CD4-positive, alpha-beta T cell (primary cell): ENCODE measurements at regions not wholly inside any gene's neighbourhood (a gene's known extent, or its start where the extent isn't known, plus 50 kb on each side); places are given as distances from the start of the nearest gene placed in this dataset.

Experiments used
- ATAC-seq: fragments of 200-7000 bp; cut with Tn5 transposase; one replicate; pipeline ENCODE4 v1.10.0; 2022; ENCODE audit warnings: mild to moderate bottlenecking; ENCODE audit not compliant: poor library complexity
- CTCF ChIA-PET: fragments of 350-600 bp; sonication (Branson Sonifier 250); formaldehyde crosslinking; loops from one replicate; lab custom pipeline; 2021; ENCODE audit warnings: antibody characterized with exemption, inconsistent platforms; lab: Charles Lee
- POLR2A ChIA-PET: fragments of 350-600 bp; sonication (Branson Sonifier 250); formaldehyde crosslinking; loops from one replicate; lab custom pipeline; 2021; ENCODE audit warnings: antibody characterized with exemption, inconsistent platforms; lab: Charles Lee
- DNase-seq, 14 experiments: peaks; one replicate each; pipeline ENCODE4 v3.0.0-alpha.2; 2013 to 2020; ENCODE audit warnings: mixed read lengths in 2 of 14
- H3K27ac ChIP-seq, 2 donors: one replicate each; pipeline versions ENCODE4 v1.5.1 to v1.7.0; 2013; ENCODE audit warnings: low read length in 2 of 2, low read depth in 1 of 2, mild to moderate bottlenecking in 1 of 2
- H3K27me3 ChIP-seq, 2 experiments: 1 replicate in 1 of 2; 2 replicates in 1 of 2; pipeline versions ENCODE4 v1.6.1 to v1.7.0; 2013; ENCODE audit warnings: low read length in 2 of 2, control low read depth in 1 of 2, mild to moderate bottlenecking in 1 of 2, moderate library complexity in 1 of 2; ENCODE audit not compliant: insufficient read depth in 2 of 2, control insufficient read depth in 1 of 2
- H3K36me3 ChIP-seq: one replicate; pipeline ENCODE4 v1.6.1; 2013; ENCODE audit warnings: low read length, control low read depth; ENCODE audit not compliant: insufficient read depth
- H3K4me1 ChIP-seq: one replicate; pipeline ENCODE4 v1.6.1; 2013; ENCODE audit warnings: low read length, control low read depth; ENCODE audit not compliant: insufficient read depth
- H3K4me3 ChIP-seq: one replicate; pipeline ENCODE4 v1.5.1; 2013; ENCODE audit warnings: mild to moderate bottlenecking, low read length, moderate library complexity
- H3K9me3 ChIP-seq, 2 experiments: 1 replicate in 1 of 2; 2 replicates in 1 of 2; pipeline versions ENCODE4 v1.6.1 to v1.7.0; 2013; ENCODE audit warnings: low read length in 2 of 2, mild to moderate bottlenecking in 2 of 2, control low read depth in 1 of 2, moderate library complexity in 1 of 2; ENCODE audit not compliant: control insufficient read depth in 1 of 2, insufficient read depth in 1 of 2
- H3K27ac Mint-ChIP-seq: one replicate; pipeline ENCODE4 v1.8.0; 2020; ENCODE audit warnings: mixed read lengths
- H3K27me3 Mint-ChIP-seq: one replicate; pipeline ENCODE4 v1.8.0; 2021; ENCODE audit warnings: mixed read lengths
- H3K36me3 Mint-ChIP-seq: one replicate; pipeline ENCODE4 v1.8.0; 2021; ENCODE audit warnings: low read depth, mixed read lengths
- H3K4me1 Mint-ChIP-seq: one replicate; pipeline ENCODE4 v1.8.0; 2021; ENCODE audit warnings: low read depth, mixed read lengths
- H3K4me3 Mint-ChIP-seq: one replicate; pipeline ENCODE4 v1.8.0; 2020; ENCODE audit warnings: mild to moderate bottlenecking, mixed read lengths
- H3K9me3 Mint-ChIP-seq: one replicate; pipeline ENCODE4 v1.8.0; 2020; ENCODE audit warnings: mixed read lengths
- CTCF ChIP-seq: fragments of 200-600 bp; IDR thresholded peaks from one replicate; pipeline ENCODE4 v1.8.0; 2022; ENCODE audit warnings: antibody characterized with exemption, mild to moderate bottlenecking
- intact Hi-C, 2 experiments: fragments of 100-400 bp; cut with DNase I in 1 of 2; cut with micrococcal nuclease in 1 of 2; formaldehyde crosslinking; loops; one replicate each; pipeline versions ENCODE4 v1.15.1 to v1.9.0; 2023 to 2025; cut with DNase I, micrococcal nuclease

DNA sequence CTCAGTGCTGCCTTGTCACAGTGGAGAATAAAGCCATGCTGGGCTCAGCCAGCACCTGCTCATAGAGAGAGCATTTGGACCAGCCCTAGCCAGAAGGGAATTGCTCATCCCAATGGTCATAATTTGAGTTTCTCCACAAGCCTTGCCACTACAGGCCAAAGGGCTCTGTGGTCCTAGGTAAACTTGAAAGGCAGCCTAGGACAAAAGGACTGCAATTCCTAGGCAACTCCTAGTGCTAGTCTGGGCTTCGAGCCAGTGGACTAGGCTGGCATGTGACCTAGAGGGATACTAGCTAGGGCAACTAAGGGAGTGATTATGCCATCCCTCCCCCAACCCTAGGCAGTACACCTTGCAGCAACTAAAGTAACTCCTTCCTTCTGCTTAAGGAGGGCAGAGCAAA, 516.2 kb downstream of the BCKDHB start:
- intact Hi-C loops = no loop called here
- H3K4me3 Mint-ChIP-seq = no peak overlapping the region

DNA sequence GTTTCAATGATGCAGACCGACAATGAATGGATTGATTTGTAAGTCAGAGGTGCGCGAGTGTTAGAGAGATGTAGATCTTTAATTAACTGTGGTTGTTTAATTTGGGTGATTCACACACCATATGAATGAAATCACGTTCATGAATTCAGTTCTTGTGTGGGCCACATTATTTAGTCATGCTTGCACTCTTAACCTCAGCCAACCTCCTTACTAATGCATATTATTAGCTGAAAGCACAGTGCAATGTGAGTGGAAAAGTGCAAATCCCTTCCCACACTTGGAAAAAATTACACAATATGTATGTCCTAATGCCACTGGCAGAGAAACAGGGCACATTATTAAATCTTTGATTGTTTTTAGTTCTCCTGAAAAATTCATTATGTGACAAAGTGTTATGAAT, 512.5 kb downstream of the BCKDHB start:
- Mint-ChIP-seq H3K4me3 (no peak overlapping the region), H3K4me1 (no peaks in the 10 kb centered on the region), H3K36me3 (no peaks in the 10 kb centered on the region), H3K27ac (no peak overlapping the region), H3K27me3 (no peaks in the 10 kb centered on the region), H3K9me3 (peaks cover 6% of the 10 kb centered on the region)
- DNase-seq (no peak), ATAC-seq (no peak)
- TF ChIP-seq CTCF = no peak
- intact Hi-C loops = no loop called here
- Histone ChIP-seq H3K4me1 (no peaks in the 10 kb centered on the region), H3K4me3 (no peak overlapping the region), H3K36me3 (no peaks in the 10 kb centered on the region), H3K9me3 (peaks cover 3% of the 10 kb centered on the region in 2 experiments), H3K27ac (no peak overlapping the region), H3K27me3 (no peaks in the 10 kb centered on the region)
- ChIA-PET POLR2A (no interaction called here), CTCF (no interaction called here)

More for the DNA sequence above, 516.2 kb downstream of the BCKDHB start:
- no peak overlapping the region for H3K4me3 ChIP-seq
- Mint-ChIP-seq H3K4me1 (no peaks in the 10 kb centered on the region), H3K27ac (no peak overlapping the region), H3K36me3 (no peaks in the 10 kb centered on the region), H3K9me3 (peaks cover 8% of the 10 kb centered on the region), H3K27me3 (no peaks in the 10 kb centered on the region)
- ATAC-seq (no peak), DNase-seq (no peak)
- no peak for TF ChIP-seq CTCF
- CTCF ChIA-PET = no interaction called here
- peaks cover 3% of the 10 kb centered on the region in 2 experiments for H3K9me3 ChIP-seq
- H3K27ac ChIP-seq = no peak overlapping the region
- no peaks in the 10 kb centered on the region for H3K4me1 ChIP-seq
- POLR2A ChIA-PET = no interaction called here
- H3K27me3 ChIP-seq = no peaks in the 10 kb centered on the region
- no peaks in the 10 kb centered on the region for H3K36me3 ChIP-seq

- H3K27me3 Mint-ChIP-seq = no peaks in the 10 kb centered on the region
- Histone ChIP-seq H3K36me3 (no peaks in the 10 kb centered on the region), H3K9me3 (peaks cover 0 to 10% of the 10 kb centered on the region in 2 experiments), H3K27ac (no peak overlapping the region), H3K4me3 (no peak overlapping the region), H3K4me1 (no peaks in the 10 kb centered on the region), H3K27me3 (peaks cover 0 to 3% of the 10 kb centered on the region in 2 experiments)
- H3K4me1 Mint-ChIP-seq = no peaks in the 10 kb centered on the region
- H3K9me3 Mint-ChIP-seq = peaks cover under 1% of the 10 kb centered on the region
- H3K27ac Mint-ChIP-seq = no peak overlapping the region
- H3K4me3 Mint-ChIP-seq = no peak overlapping the region
- DNase-seq = no peak
- ATAC-seq = no peak
- TF ChIP-seq CTCF = no peak
- POLR2A ChIA-PET = no interaction called here
- no peaks in the 10 kb centered on the region for H3K36me3 Mint-ChIP-seq
- intact Hi-C loops = no loop called here
- CTCF ChIA-PET = no interaction called here
Measured at GRCh38 chr6:80610846-80611245, 504.4 kb downstream of the BCKDHB start.
